ENCODE measurements at regions not wholly inside any gene's neighbourhood (a gene's known extent, or its start where the extent isn't known, plus 50 kb on each side); places are given as distances from the start of the nearest gene placed in this dataset.

DNA sequence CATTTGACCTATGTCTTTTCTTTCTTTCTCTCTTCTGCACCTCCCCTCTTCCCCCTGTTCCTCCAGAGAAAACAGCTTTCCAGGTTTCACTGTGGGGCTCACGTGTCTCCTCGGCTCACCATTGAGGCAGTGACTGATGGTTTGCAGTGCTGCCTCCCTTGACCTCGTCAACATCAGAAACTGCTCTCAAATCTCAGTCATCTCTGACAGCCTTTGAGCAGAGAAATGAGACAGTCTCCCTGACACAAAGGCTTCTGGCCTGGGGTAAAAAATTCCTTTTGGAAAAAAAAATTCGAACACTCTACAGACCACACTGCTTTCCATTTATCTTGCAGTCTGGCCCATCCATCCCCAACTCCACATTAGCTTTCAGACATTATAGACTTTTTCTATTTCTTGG lies 450.0 kb downstream of the TFAP2B start:
- H3K4me1 Mint-ChIP-seq (ENCODE audit: low read depth) = peaks cover 5% of the 10 kb centered on the region
- TF ChIP-seq, protein P1, sequence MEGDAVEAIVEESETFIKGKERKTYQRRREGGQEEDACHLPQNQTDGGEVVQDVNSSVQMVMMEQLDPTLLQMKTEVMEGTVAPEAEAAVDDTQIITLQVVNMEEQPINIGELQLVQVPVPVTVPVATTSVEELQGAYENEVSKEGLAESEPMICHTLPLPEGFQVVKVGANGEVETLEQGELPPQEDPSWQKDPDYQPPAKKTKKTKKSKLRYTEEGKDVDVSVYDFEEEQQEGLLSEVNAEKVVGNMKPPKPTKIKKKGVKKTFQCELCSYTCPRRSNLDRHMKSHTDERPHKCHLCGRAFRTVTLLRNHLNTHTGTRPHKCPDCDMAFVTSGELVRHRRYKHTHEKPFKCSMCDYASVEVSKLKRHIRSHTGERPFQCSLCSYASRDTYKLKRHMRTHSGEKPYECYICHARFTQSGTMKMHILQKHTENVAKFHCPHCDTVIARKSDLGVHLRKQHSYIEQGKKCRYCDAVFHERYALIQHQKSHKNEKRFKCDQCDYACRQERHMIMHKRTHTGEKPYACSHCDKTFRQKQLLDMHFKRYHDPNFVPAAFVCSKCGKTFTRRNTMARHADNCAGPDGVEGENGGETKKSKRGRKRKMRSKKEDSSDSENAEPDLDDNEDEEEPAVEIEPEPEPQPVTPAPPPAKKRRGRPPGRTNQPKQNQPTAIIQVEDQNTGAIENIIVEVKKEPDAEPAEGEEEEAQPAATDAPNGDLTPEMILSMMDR (IDR thresholded peaks at IDR 0.05; ENCODE audit: unreplicated experiment) = no peak
- H3K9me3 Mint-ChIP-seq (ENCODE audit: low read depth) = no peaks in the 10 kb centered on the region
- no peak overlapping the region for H3K4me3 Mint-ChIP-seq (ENCODE audit: low read depth)
- no peak overlapping the region for H3K27ac Mint-ChIP-seq
- no peaks in the 10 kb centered on the region for H3K36me3 Mint-ChIP-seq (ENCODE audit: insufficient read depth)
- no peak for DNase-seq (ENCODE audit: low spot score, unreplicated experiment)
- H3K27me3 Mint-ChIP-seq = no peaks in the 10 kb centered on the region

DNA sequence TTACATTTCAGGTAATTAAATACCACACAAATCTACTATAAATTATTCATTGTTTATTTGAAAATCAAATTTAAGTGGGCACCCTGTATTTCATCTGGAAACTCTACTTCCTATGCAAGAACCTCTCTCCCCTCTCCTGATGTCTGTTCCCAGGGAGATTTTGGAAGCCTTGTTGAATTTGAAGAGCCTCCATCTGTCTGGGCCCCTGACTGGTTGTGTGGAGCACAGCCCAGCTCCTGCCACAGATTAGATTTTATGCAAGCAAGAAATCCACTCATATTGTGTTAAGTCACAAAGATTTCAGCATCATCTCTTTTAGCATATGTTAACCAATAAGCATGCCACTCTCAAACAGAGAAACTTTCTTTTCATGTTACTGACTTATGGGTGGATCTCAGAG lies 451.2 kb downstream of the TFAP2B start:
- no peak for DNase-seq (ENCODE audit: low spot score, unreplicated experiment)
- no peak overlapping the region for H3K4me3 Mint-ChIP-seq (ENCODE audit: low read depth)
- TF ChIP-seq, protein P1 (IDR thresholded peaks at IDR 0.05; ENCODE audit: unreplicated experiment) = no peak
- peaks cover 7% of the 10 kb centered on the region for H3K4me1 Mint-ChIP-seq (ENCODE audit: low read depth)
- H3K9me3 Mint-ChIP-seq (ENCODE audit: low read depth) = no peaks in the 10 kb centered on the region
- H3K36me3 Mint-ChIP-seq (ENCODE audit: insufficient read depth) = no peaks in the 10 kb centered on the region
- no peaks in the 10 kb centered on the region for H3K27me3 Mint-ChIP-seq
- no peak overlapping the region for H3K27ac Mint-ChIP-seq

DNA sequence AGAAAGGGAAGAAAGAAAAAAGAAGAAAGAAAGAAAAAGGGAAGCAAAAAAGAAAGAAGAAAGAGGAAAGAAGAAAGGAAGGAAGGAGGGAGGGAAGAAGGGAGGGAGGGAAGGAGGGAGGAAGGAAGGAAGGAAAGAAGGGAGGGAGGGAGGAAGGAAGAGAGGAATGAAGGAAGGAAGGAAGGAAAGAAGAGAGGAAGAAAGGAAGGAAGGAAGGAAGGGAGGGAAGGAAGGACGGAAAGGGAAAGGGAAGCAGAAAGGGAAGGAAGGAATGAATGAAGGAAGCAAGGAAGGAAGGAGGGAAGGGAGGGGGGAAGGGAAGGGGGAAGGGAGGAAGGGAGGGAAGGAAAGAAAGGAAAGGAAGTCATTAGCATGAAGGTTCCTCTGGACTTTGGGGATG lies 452.9 kb downstream of the TFAP2B start:
- Mint-ChIP-seq H3K27ac (no peak overlapping the region), H3K4me3 (ENCODE audit: low read depth) (no peak overlapping the region), H3K9me3 (ENCODE audit: low read depth) (no peaks in the 10 kb centered on the region), H3K36me3 (ENCODE audit: insufficient read depth) (no peaks in the 10 kb centered on the region), H3K4me1 (ENCODE audit: low read depth) (peaks cover 7% of the 10 kb centered on the region), H3K27me3 (no peaks in the 10 kb centered on the region)
- TF ChIP-seq, protein P1 (IDR thresholded peaks at IDR 0.05; ENCODE audit: unreplicated experiment) = no peak
- DNase-seq (ENCODE audit: low spot score, unreplicated experiment) = no peak

DNA sequence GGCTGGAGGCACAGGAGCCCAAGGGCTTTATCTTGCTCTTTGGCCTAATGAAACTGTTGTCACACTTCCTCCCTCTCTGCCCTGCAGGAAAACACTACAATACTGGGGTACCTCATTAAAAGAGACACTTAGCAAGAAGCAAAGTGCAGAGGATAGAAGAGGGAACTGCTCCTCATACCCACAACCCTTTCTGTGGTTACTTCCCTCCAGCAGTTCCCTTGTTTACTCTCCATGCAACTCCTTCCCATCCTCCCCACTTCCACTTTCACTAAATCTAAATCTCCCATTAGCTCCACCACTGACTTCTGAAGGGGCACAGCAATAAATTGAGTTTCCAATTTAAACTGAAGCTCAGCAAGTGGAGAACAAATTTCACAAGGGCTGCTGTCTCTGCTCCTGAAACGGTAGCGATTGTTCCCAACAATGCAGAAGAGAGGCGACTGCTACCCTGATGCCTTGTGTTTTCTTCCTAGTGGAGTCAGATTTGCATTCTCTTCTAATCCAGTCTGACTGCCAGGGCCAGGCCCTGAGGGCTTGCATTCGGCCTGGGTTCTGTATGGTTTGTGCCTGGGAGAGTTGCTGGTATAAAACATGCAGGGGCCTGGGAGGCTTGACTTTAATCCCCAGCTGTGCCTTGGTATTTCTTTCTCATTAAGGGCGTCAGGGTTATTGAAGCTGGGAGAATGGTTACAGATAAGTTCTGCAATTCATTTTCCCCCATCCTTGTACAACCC lies 454.7 kb downstream of the TFAP2B start:
- Mint-ChIP-seq H3K4me3 (ENCODE audit: low read depth) (no peak overlapping the region), H3K27ac (no peak overlapping the region), H3K4me1 (ENCODE audit: low read depth) (peaks cover 7% of the 10 kb centered on the region), H3K27me3 (no peaks in the 10 kb centered on the region), H3K36me3 (ENCODE audit: insufficient read depth) (no peaks in the 10 kb centered on the region), H3K9me3 (ENCODE audit: low read depth) (no peaks in the 10 kb centered on the region)
- TF ChIP-seq, protein P1 (IDR thresholded peaks at IDR 0.05; ENCODE audit: unreplicated experiment) = no peak
- no peak for DNase-seq (ENCODE audit: low spot score, unreplicated experiment)

DNA sequence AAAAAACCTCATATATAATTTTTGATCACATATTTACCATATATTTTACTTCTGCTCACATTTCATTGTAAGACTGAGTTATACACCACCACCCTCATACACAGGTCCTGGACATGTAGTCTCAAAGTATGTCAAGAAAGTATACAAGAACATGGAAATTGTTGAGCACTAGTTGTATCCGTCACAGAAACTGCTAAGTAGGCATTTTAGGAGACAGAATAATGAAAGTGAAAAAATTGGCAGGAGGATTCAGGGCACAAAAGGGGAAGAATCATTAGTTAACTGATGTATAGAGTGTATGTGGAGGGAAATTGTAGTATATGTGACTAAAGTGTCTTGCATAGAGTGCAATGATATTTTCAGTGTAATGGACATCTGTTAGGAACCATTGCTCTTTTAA lies 458.8 kb downstream of the TFAP2B start:
- Mint-ChIP-seq H3K9me3 (ENCODE audit: low read depth) (no peaks in the 10 kb centered on the region), H3K4me1 (ENCODE audit: low read depth) (peaks cover 19% of the 10 kb centered on the region), H3K36me3 (ENCODE audit: insufficient read depth) (peaks cover 1% of the 10 kb centered on the region), H3K27me3 (no peaks in the 10 kb centered on the region), H3K27ac (no peak overlapping the region), H3K4me3 (ENCODE audit: low read depth) (no peak overlapping the region)
- DNase-seq (ENCODE audit: low spot score, unreplicated experiment) = no peak
- TF ChIP-seq, protein P1 (IDR thresholded peaks at IDR 0.05; ENCODE audit: unreplicated experiment) = no peak
